GM18909 (cell line): ENCODE measurements at regions not wholly inside any gene's neighbourhood (a gene's known extent, or its start where the extent isn't known, plus 50 kb on each side); places are given as distances from the start of the nearest gene placed in this dataset.

Experiments used
- ATAC-seq: cut with Tn5 transposase; IDR thresholded peaks from one replicate; pipeline ENCODE4 v1.9.1; 2021; ENCODE audit warnings: mild to moderate bottlenecking; ENCODE audit not compliant: unreplicated experiment, poor library complexity

DNA sequence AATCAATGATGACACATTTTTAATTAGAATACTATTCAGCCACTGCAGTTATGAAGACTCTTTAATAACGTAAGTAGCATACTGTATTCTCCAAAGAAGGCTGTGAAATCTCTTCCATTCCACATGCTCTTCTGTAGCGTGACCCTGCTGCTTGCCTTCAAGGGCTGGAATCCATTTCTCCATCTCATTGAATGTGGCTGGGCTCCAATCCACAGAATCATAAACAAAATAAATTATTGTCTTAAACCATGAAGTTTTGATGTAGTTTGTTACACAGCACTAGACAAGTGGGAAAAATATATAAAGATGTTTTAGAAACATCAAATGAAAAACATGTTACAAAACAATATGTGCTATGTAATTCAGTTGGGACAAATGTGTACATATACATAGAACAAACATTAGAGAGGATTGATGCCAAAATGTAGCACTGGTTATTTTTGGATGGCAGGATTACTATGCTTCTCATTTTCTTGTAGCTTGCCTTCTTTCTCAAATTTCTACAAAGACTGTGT lies 410.8 kb upstream of the PODXL start:
- ATAC-seq = no peak

DNA sequence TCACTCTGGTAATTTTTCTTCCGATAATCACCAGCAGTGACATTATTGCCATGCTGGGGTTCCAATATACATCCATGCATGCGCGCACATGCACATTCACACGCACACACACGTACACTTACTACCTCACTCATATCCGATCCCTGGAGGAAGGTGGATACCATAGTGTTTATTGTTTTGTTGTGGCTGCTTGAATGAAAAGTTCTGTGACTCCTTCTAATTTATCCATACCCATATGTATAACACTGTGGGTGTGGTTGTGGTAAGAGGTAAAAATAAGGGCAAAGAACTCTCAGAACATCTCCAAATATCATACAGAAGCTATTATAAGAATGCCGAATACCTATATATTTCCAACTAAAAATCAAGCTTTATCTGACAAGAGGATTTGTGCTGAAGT lies 407.8 kb upstream of the PODXL start:
- no peak for ATAC-seq

DNA sequence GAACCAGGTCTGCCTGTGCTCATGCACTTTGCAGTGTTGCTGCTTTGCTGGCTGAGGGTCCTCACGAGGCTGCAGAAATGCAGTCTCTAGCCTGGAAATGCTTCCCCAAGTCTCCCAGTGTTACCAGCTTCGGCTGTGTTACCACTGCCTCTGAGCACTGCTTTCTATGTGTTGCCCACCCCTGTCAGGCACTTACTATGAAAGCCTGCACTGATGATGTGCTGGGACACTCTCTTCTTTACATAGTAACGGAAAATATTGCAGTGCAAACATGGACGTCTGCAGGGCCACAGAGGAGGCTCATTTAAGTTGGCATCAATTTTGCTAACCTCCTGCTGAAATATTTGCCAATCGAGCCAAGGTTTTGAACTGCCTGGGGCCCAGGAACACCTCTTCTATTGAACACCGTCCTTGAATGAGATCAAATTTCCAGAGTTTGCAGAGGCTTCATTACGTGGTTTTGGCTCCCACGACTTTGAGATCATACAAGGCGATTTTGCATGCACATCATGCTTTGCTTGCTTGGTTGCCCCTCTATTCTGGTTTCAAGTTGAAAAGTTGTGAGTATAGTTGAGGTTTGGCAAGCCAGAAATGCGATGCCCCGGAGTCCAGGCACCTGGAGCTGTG lies 404.7 kb upstream of the PODXL start:
- no peak for ATAC-seq

DNA sequence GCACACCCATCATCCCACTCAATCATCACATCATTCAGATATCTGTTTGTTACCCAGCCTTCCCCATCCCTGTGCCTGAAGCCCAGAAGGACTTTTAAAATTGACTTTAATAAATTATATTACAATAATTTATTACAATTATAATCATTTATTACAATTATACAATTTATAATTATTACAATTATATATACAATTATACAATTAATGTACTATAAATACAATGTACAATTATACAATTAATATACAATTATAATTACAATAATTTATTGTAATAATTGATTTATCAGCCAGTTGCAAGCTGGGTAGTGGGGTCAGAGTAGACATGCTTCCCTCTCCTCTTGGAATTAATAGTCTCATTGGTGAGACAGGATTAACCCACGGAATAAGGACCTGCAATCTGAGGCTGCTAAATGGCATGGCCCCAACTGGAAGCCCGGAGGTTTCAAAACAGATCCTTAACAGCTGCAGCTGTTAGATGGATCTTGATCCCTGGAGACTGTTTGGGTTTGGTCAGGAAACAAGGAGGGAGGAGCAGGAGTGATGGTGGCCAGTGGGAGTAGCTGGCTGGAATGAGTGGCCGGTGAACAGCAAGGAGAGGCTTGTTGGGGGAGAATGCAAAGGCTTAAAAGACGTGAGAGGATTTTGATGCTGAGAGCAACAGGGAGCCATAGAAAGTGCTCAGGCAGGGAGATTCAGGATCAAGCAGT lies 402.8 kb upstream of the PODXL start:
- ATAC-seq = no peak

DNA sequence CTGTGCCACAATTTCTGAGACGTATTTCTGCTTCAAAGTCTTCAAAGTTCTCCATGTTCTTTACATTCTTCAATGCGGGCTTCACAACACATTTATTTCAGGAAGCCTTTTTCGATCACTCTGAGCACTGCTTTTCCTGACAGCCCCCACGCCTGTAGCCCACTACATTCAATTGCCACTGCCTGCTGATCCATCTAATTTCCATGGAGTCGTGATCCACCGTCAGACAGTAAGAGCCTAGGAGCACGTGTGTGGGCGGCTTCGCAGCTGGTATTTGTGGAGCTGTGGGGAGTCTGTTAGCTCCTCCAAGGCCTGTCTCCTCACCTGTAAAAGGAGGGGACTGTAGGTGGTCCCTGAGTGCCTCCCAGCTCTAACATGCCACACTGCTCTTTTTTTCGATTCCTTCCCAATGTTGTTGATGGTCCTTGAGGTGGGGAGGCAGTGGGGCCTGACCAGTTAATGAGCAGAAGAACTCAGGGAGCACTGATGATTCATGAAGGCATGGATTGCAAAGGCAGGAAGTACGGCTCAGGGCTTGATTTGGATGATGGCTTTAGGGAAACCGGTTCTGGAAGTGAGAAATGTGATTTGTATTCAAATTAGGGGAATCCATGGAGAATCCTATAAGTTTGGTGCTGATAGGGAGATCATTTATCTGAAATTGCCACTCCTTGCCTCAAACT lies 401.1 kb upstream of the PODXL start:
- ATAC-seq = no peak

DNA sequence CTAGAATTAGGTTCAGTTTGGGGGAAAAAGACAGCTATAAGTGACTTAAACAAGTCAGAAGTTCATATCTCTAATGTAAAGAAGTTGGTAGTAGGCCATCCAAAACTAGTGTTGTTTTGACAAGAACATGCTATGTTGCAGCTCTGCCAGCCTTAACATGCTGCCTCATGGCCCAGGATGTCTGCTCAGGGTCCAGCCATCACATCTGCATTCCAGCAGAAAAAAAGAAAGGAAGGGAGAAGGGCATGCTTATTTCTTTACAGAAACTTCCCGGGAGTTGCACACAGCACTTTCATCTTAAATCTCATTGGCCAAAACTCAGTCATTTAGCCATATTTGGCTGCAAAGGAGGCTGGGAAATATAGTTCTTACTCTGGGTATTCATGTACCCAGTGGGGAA lies 400.4 kb upstream of the PODXL start:
- no peak for ATAC-seq

DNA sequence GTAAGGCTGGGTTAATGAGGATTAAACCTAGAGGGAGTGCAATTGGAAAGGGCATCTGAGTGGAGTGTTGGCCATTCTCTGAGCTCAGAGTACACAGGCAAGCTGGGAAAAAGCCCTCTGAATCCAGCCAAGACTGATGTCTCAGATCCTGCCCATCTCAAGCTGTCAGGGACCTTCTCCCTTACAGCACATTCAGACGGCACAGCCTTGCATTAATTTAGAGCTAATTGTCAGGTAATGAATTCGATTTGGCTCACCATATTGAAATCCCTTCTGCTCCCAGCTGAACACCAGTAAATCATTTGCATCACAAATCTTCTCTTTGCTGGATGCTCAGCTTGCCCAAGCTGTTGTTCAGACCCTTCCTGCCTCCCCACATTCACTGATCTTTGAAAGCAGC lies 399.3 kb upstream of the PODXL start:
- no peak for ATAC-seq

DNA sequence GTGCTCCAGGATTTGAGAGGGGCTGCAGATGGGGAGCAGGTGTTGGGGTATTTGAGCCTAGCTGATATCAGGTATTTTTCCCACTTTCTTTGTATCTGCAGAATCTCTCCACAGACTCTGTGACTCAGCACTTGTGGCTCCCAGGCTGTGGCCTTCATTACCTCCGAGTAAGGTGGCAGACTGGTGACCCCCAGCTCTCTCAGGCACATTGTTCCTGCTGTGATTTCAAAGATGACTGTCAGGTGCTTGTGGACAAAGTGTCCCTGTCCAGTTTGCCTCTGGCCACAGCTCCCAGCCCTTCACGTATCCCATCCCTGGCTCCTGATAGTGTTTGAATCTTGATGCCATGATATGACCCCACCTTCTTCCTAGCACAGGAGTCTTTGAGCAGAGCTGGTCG lies 396.8 kb upstream of the PODXL start:
- no peak for ATAC-seq

DNA sequence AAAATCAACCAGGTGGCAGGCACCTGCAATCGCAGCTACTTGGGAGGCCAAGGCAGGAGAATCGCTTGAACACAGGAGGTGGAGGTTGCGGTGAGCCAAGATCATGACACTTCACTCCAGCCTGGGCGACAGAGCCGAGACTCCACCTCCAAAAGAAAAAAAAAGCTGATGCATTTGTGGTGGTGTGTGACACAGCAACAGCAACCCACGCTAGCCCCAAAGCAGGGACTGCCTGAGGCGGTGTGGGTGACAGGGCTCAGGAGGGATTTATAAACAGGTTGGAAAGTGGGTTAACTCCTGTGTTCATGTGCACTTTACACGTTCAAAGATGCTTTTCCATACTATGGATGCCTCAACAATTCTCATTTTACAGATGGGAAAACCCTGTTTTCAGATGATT lies 395.9 kb upstream of the PODXL start:
- no peak for ATAC-seq

DNA sequence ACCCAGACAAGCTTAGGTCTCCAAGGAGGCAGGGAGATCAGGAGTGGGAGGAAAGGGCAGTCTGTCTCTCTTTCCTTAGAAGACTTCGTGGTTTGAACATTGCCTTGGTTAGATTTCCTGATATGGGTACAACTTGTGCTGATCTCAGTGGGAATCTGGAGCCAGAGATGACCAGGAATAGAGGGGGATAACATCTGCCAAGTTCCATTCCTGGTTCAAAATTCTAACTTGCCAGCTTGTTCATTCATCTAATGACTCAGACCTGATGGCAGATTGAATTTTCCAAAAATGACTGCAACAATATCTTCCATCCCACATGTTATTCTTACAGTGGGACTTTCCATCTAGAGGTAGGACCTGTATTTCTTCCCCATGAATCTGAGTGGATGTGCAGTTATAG lies 394.3 kb upstream of the PODXL start:
- ATAC-seq = no peak

DNA sequence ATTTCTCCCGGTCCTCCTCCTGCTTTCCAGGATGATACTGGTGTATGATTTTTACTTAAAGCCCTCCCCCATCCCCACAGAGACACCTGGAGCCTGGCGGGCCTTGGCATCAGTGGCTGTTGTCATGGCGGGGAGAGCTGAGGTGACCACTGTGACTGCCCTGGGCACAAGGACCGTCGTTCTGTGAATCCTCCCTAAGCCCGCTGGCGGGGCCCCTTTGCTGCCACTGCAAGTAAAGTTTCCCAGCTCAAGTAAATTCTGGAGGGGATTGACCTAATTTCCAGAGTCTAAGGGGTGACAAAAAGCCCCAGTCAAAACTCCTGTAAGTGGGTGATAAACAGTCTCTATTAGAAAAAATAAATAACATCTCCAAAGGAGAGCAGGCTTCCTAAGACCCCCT lies 393.2 kb upstream of the PODXL start:
- no peak for ATAC-seq

DNA sequence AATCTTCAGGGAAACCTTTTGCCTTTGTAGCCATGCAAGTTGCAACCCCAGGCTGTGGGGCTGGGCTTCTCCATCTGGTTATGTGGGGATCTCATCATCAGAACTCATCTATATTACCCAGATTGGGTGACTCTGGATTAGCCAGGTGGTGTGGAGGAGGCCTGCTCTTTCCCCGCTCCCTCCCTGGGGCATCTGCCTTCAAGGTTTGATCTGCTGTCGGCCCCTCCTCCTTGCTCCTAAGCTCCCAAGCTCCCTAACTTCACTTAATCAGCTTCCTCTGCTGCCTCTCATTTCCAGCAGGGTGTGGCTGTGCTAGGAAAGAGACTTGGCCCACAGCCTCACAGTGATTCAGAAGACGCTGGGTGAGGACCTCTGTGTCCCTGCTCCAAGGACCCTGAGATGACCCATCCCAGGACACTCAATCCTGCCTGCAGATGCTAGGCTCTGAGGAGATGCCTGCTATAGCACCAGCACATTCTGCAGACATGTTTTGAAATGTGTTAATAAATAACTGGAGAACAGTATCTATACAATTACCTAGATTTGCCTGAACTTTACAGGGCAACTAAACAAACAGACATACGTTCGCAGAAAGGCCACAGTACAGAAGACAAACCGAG lies 392.1 kb upstream of the PODXL start:
- no peak for ATAC-seq

DNA sequence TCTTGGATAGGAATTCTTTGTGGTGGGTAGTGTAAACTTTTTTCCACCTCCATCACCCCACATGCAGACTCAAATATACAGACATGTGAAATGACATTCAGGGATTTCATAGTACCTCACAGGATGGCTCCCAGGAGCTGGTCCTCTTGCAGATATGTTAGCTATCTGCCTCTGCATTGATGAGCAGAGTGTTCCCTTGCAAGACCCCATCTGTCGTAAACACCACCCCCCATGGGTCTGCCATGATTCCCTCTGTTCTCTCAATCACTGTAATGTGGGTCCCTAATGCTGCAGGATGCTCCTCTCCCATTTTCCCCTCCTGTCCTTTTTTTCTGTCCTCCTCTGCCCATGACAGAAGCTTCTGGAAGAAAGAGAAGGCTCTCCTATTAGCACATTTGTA lies 391.2 kb upstream of the PODXL start:
- ATAC-seq = no peak

DNA sequence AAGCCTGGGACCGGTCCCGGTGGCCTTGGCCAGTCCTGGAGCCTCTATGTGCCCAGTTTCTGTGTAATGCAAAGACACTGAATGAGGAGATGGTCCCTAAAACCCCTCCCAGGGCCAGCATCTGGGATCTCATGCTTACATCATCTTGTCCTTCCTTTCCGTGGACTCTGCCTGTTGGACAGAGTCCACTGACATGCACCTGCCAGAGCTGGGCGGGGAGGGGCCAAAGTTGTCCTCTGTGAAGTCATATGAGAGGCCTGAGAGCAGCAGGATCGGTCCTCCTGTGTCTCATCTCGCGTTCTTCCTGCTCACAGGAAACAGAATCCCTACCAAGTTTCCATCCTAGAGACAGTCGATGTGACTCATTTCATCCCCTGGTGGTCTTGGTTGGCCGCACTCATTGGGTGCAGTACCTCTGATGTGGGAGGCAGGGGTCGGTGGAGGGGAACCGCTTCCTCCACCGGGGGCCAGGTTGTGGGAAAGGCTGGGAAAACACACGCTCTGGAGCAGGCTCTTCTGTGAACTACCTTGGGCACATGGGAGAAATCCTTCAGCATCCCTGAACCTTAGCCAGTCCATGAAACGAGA lies 389.6 kb upstream of the PODXL start:
- ATAC-seq = no peak

DNA sequence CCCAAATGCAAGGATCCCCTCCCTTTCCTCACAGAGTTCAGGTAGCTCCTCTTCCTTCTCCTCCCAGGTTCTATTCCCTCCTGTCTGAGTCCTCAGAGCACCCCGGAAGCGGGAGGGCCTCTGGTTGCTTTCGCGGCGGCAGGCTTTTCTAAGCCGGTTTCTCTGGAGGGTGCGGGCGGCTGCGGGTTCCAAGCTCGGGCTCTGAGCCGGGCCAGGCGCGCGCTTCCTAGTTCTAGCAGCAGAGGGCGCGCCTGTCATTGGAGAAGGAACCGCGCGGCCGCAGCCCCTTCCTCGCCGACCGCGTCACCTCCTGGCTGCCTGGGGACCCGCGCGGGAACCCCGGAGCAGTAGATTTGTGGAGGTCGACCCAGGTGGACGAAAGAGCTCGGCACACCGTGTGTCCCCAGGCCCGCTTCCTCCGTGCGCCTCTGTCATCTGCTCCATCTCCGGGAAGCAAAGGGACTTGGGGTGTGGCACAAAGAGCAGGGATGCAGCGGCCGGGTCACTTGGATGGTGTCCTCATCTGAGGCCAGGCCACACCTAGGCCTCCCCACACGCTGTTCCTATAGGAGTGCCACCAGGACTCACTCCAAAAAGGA lies 389.0 kb upstream of the PODXL start:
- no peak for ATAC-seq

DNA sequence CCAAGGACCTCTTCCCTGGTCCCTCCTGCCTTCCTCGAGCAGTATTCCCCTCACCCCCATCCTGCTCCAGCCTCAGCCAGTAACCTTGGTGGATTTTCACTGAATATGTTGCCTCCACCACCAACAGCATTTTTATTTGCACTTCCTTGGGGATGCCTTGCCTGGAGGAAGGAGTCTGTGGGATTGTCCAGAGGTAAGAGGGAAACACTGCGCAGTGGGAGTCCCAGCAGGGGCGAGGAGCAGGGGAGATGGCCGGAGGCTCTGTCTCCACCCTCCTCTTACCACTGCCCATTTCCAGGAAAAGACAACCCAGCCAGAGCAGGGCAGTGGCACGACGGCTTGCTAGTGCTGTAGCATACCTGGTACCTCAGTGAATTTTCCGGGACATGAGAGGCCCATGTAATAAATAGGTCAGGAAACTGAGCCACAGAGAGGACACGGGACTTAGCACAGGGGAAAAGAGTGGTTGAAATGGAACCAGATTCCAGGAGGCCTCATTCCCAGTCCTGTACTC lies 388.2 kb upstream of the PODXL start:
- ATAC-seq = no peak

DNA sequence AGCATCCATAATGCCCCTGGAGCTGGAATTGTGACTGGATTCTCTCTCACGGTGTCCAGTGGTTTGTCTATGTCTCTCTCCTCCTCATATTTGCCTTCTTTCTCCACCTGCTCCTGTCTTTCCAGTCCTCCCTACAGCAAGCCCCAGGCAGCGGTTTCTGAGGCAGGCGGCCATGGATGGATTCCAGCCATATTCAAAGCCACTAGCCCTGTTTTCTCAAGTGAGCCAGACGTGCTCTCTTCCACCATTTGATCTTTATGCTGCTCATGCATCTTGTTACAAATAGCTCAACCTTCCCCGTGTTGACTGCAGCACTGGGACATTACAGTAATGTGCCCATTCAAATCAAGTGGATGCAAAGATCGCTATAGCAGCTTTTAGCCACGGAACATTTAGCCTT lies 387.2 kb upstream of the PODXL start:
- ATAC-seq = no peak

DNA sequence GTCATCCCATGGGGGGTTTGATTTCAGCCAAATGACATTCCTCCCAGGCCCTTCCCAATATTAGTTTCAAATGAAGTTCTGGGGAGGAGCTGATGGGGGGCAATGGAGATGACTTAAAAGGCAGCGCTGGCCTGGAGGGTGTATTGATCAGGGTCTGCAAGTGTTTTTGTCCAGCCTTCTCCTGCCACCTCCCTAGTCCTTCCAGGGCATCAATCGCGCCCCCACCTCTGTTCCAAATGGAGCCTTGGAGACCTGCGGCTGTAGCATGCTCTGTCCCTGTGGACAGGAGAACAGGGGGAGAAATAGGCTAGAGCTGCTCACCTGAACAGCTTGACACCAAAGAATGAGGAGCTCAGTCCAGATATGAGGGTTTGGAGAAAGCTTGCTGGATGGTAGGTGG lies 386.8 kb upstream of the PODXL start:
- ATAC-seq = no peak

DNA sequence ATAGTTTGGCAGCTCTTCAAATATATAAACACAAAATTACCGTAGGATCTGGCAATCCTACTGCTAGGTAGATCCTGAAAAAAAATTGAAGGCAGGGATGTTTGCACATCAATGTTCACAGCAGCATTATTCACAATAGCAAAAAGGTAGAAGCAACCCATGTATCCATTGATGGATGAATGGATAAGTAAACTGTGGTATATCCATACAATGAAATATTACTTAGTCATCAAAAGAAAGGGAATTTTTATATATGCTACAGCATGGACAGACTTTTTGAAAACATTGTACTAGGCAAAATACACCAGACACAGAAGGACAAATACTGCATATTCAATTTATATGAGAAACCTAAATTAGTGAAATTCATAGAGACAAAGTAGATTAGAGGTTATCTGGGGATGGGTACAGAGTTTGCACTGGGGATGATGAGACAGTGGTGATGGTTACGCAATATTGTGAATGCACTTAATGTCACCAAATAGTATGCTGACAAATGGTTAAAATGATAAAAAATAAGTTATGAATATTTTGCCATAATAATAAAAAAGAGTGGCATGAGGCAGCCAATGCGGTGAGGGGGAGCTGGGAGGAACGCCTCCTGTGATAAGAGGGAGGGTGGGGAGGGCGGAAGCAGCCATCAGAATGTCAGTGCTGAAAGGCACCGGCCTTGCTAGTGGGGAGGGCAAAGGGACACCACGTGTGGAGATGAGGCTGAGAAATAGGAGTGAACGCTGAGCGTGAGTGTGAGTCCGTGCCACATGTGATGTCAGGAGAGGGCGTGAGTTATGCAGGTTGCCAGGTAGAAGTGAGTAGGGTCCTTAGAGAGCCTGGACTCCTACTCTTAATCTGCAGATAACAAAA lies 386.1 kb upstream of the PODXL start:
- ATAC-seq = no peak
